Ascending aorta (tissue), 2 donors: ENCODE measurements at regions not wholly inside any gene's neighbourhood (a gene's known extent, or its start where the extent isn't known, plus 50 kb on each side); places are given as distances from the start of the nearest gene placed in this dataset.

ENCODE experiments used
- DNase-seq, 2 donors: peaks; one replicate each; pipeline ENCODE4 v3.0.0-alpha.2; 2019; ENCODE audit warnings: low spot score in 2 of 2
- H3K27ac ChIP-seq, 2 donors: fragments of 200-600 bp; sonication (generic); one replicate each; pipeline ENCODE4 v1.5.1; 2016 to 2017; ENCODE audit warnings: mild to moderate bottlenecking in 1 of 2
- H3K27me3 ChIP-seq: fragments of 200-600 bp; sonication (generic); one replicate; pipeline ENCODE4 v1.5.1; 2017
- H3K36me3 ChIP-seq, 2 donors: fragments of 200-600 bp; sonication (generic); one replicate each; pipeline ENCODE4 v1.5.1; 2016
- H3K4me1 ChIP-seq, 2 donors: fragments of 200-600 bp; sonication (generic); one replicate each; pipeline ENCODE4 v1.5.1; 2016 to 2017; ENCODE audit warnings: mild to moderate bottlenecking in 1 of 2
- H3K4me3 ChIP-seq, 2 donors: fragments of 200-600 bp; sonication (generic); one replicate each; pipeline ENCODE4 v1.5.1; 2016 to 2017; ENCODE audit warnings: mild to moderate bottlenecking in 1 of 2
- H3K9me3 ChIP-seq, 2 donors: fragments of 200-600 bp; sonication (generic); one replicate each; pipeline ENCODE4 v1.5.1; 2016
- CTCF ChIP-seq, 3 experiments: fragments of 200-600 bp in 2 of 3; fragments of 450-650 bp in 1 of 3; sonication (generic) in 2 of 3; IDR thresholded peaks; one replicate each; pipeline ENCODE4 v1.5.1; 2016 to 2019; ENCODE audit warnings: antibody characterized with exemption in 3 of 3, mild to moderate bottlenecking in 1 of 3, moderate library complexity in 1 of 3
- intact Hi-C: fragments of 100-400 bp; cut with DNase I; formaldehyde crosslinking; loops from one replicate; pipeline ENCODE4 v1.15.1; 2023

GRCh38 chr12:17652436-17652835 is 437.6 kb downstream of the RERGL start:
- Histone ChIP-seq H3K4me1 (no peaks in the 10 kb centered on the region), H3K27ac (no peak overlapping the region), H3K9me3 (no peaks in the 10 kb centered on the region), H3K36me3 (no peaks in the 10 kb centered on the region), H3K27me3 (no peaks in the 10 kb centered on the region), H3K4me3 (no peak overlapping the region)
- intact Hi-C loops: no loop called here
- no peak for DNase-seq
- TF ChIP-seq CTCF (IDR thresholded peaks at IDR 0.05): no peak

- DNase-seq: no peak
- H3K4me1 ChIP-seq: no peaks in the 10 kb centered on the region
- no peak overlapping the region for H3K27ac ChIP-seq
- H3K9me3 ChIP-seq: no peaks in the 10 kb centered on the region
- TF ChIP-seq CTCF (IDR thresholded peaks at IDR 0.05): no peak
- H3K4me3 ChIP-seq: no peak overlapping the region
- intact Hi-C loops: no loop called here
- H3K27me3 ChIP-seq: no peaks in the 10 kb centered on the region
- no peaks in the 10 kb centered on the region for H3K36me3 ChIP-seq
These were observed 447.7 kb downstream of the RERGL start for GRCh38 chr12:17642340-17642650.

- no peaks in the 10 kb centered on the region for H3K36me3 ChIP-seq
- H3K4me3 ChIP-seq: no peak overlapping the region
- H3K27ac ChIP-seq: no peak overlapping the region
- no peak for DNase-seq
- no peak for TF ChIP-seq CTCF (IDR thresholded peaks at IDR 0.05)
- intact Hi-C loops: no loop called here
- H3K9me3 ChIP-seq: no peaks in the 10 kb centered on the region
- no peaks in the 10 kb centered on the region for H3K4me1 ChIP-seq
- no peaks in the 10 kb centered on the region for H3K27me3 ChIP-seq
These were observed 449.4 kb downstream of the RERGL start for GRCh38 chr12:17640615-17641014.

GRCh38 chr12:17618831-17619230 is 471.2 kb downstream of the RERGL start:
- no peak for TF ChIP-seq CTCF (IDR thresholded peaks at IDR 0.05)
- H3K4me3 ChIP-seq: no peak overlapping the region
- intact Hi-C loops: no loop called here
- DNase-seq: no peak
- H3K36me3 ChIP-seq: no peaks in the 10 kb centered on the region
- no peaks in the 10 kb centered on the region for H3K9me3 ChIP-seq
- H3K27ac ChIP-seq: no peak overlapping the region
- no peaks in the 10 kb centered on the region for H3K27me3 ChIP-seq
- no peaks in the 10 kb centered on the region for H3K4me1 ChIP-seq

- Histone ChIP-seq H3K4me1 (no peaks in the 10 kb centered on the region), H3K27ac (no peak overlapping the region), H3K27me3 (no peaks in the 10 kb centered on the region), H3K4me3 (no peak overlapping the region), H3K9me3 (no peaks in the 10 kb centered on the region), H3K36me3 (no peaks in the 10 kb centered on the region)
- intact Hi-C loops: no loop called here
- TF ChIP-seq CTCF (IDR thresholded peaks at IDR 0.05): no peak
- no peak for DNase-seq
These were observed 480.3 kb downstream of the RERGL start for GRCh38 chr12:17609701-17610100.

- no peak overlapping the region for H3K27ac ChIP-seq
- DNase-seq: no peak
- no peak overlapping the region for H3K4me3 ChIP-seq
- H3K4me1 ChIP-seq: no peaks in the 10 kb centered on the region
- intact Hi-C loops: no loop called here
- no peak for TF ChIP-seq CTCF (IDR thresholded peaks at IDR 0.05)
- H3K9me3 ChIP-seq: no peaks in the 10 kb centered on the region
- no peaks in the 10 kb centered on the region for H3K27me3 ChIP-seq
- H3K36me3 ChIP-seq: no peaks in the 10 kb centered on the region
These were observed 480.8 kb downstream of the RERGL start for GRCh38 chr12:17609153-17609552.
